Endothelial cell of umbilical vein (primary cell): ENCODE measurements at regions not wholly inside any gene's neighbourhood (a gene's known extent, or its start where the extent isn't known, plus 50 kb on each side); places are given as distances from the start of the nearest gene placed in this dataset.

Source experiments
- BruUV-seq: library from RNA; stranded (reverse); fragments of 400-500 nt; replicated peaks from 2 replicates; lab custom pipeline; 2021; lab: Mats Ljungman, UMichigan
- CTCF ChIA-PET: fragments of 300-600, 350-600 bp; sonication (Branson Sonifier 250); formaldehyde crosslinking; loops from one replicate; lab custom pipeline; 2021; ENCODE audit warnings: antibody characterized with exemption, inconsistent platforms; lab: Charles Lee
- POLR2A ChIA-PET: fragments of 300-600, 350-600 bp; sonication (Branson Sonifier 250); formaldehyde crosslinking; loops from one replicate; lab custom pipeline; 2021; ENCODE audit warnings: antibody characterized with exemption, inconsistent platforms; lab: Charles Lee
- DNase-seq: peaks from one replicate; pipeline ENCODE4 v3.0.0-alpha.2; 2011; ENCODE audit warnings: low read depth, low spot score
- FAIRE-seq: peaks from 2 replicates; lab custom pipeline; 2011; peaks lifted over from hg19 to GRCh38; lab: Jason Lieb, UNC
- H2AFZ ChIP-seq: 2 replicates; pipeline ENCODE4 v1.6.0; 2012; ENCODE audit warnings: low read depth, low read length, control low read depth, inconsistent platforms
- H3K27ac ChIP-seq: 2 replicates; pipeline ENCODE4 v1.5.1; 2011; ENCODE audit warnings: low read depth, mild to moderate bottlenecking, control low read depth, low read length, moderate library complexity; ENCODE audit not compliant: insufficient read depth
- H3K27me3 ChIP-seq, 2 experiments: 2 replicates each; pipeline versions ENCODE4 v1.6.0 to v1.6.1; 2011; ENCODE audit warnings: low read length in 2 of 2, mixed read lengths in 1 of 2; ENCODE audit not compliant: control insufficient read depth in 2 of 2, insufficient read depth in 2 of 2
- H3K36me3 ChIP-seq, 2 experiments: 2 replicates in 1 of 2; 3 replicates in 1 of 2; pipeline ENCODE4 v1.5.1; 2011; ENCODE audit warnings: low read length in 2 of 2, mild to moderate bottlenecking in 1 of 2, moderate library complexity in 1 of 2; ENCODE audit not compliant: control insufficient read depth in 2 of 2, insufficient read depth in 2 of 2; ENCODE audit errors: extremely low read depth in 1 of 2
- H3K4me1 ChIP-seq: 3 replicates; pipeline ENCODE4 v1.5.1; 2011; ENCODE audit warnings: mild to moderate bottlenecking, low read length; ENCODE audit not compliant: control insufficient read depth, insufficient read depth; ENCODE audit errors: extremely low read depth
- H3K4me2 ChIP-seq: 2 replicates; pipeline ENCODE4 v1.6.1; 2011; ENCODE audit warnings: low read length, control low read depth, mixed read lengths; ENCODE audit not compliant: insufficient read depth
- H3K4me3 ChIP-seq, 3 experiments: fragments of 200-600 bp in 1 of 3; sonication (generic), shearing (Covaris generic) in 1 of 3; replicated peaks in 1 of 3; 2 replicates each; pipeline ENCODE4 v1.5.1; 2011 to 2016; ENCODE audit warnings: control low read depth in 3 of 3, low read length in 3 of 3, mild to moderate bottlenecking in 2 of 3, inconsistent platforms in 1 of 3, low read depth in 1 of 3, moderate library complexity in 1 of 3; ENCODE audit not compliant: insufficient read depth in 1 of 3
- H3K79me2 ChIP-seq: 2 replicates; pipeline ENCODE4 v1.6.0; 2012; ENCODE audit warnings: low read length, inconsistent platforms; ENCODE audit not compliant: control insufficient read depth, insufficient read depth
- H3K9ac ChIP-seq: replicated peaks from 2 replicates; pipeline ENCODE3; 2011; ENCODE audit warnings: low read length, control low read depth; ENCODE audit not compliant: insufficient read depth; ENCODE audit errors: extremely low read depth
- H3K9me1 ChIP-seq: replicated peaks from 3 replicates; pipeline ENCODE4 v1.6.0; 2011; ENCODE audit warnings: mild to moderate bottlenecking, low read length; ENCODE audit not compliant: control insufficient read depth, insufficient read depth; ENCODE audit errors: extremely low read depth
- H3K9me3 ChIP-seq: replicated peaks from 2 replicates; pipeline ENCODE4 v1.5.1; 2012; ENCODE audit warnings: low read length, inconsistent platforms; ENCODE audit not compliant: control insufficient read depth, insufficient read depth
- H4K20me1 ChIP-seq: replicated peaks from 2 replicates; pipeline ENCODE3; 2011; ENCODE audit warnings: mild to moderate bottlenecking, low read length; ENCODE audit not compliant: control insufficient read depth, insufficient read depth; ENCODE audit errors: extremely low read depth
- EZH2 ChIP-seq: IDR thresholded peaks from 2 replicates; pipeline ENCODE4 v1.6.1; 2012; ENCODE audit warnings: borderline replicate concordance, low read depth, mild to moderate bottlenecking, moderate library complexity, low read length, inconsistent platforms; ENCODE audit not compliant: severe bottlenecking
- FOS ChIP-seq: IDR thresholded peaks from 2 replicates; pipeline ENCODE4 v1.6.1; 2011; ENCODE audit warnings: mild to moderate bottlenecking, low read length, moderate library complexity, borderline replicate concordance; ENCODE audit not compliant: insufficient read depth
- GATA2 ChIP-seq: IDR thresholded peaks from 2 replicates; pipeline ENCODE4 v1.7.0; 2011; ENCODE audit warnings: low read depth, mild to moderate bottlenecking, moderate library complexity, mixed read lengths, low read length; ENCODE audit not compliant: insufficient read length, insufficient read depth
- JUN ChIP-seq: IDR thresholded peaks from 2 replicates; pipeline ENCODE4 v1.6.1; 2011; ENCODE audit warnings: borderline replicate concordance, low read depth; ENCODE audit not compliant: insufficient read length, insufficient read depth
- MYC ChIP-seq: IDR thresholded peaks from one replicate; pipeline ENCODE4 v1.6.1; 2011; ENCODE audit warnings: mild to moderate bottlenecking, low read depth, low read length
- POLR2A ChIP-seq: IDR thresholded peaks from 2 replicates; pipeline ENCODE4 v1.6.1; 2012; ENCODE audit warnings: low read depth, mild to moderate bottlenecking, control low read depth, low read length
- POLR2AphosphoS5 ChIP-seq: IDR thresholded peaks from 2 replicates; pipeline ENCODE4 v1.6.1; 2012; ENCODE audit warnings: low read depth, mild to moderate bottlenecking, control low read depth, low read length, moderate library complexity; ENCODE audit not compliant: insufficient read depth
- dilution Hi-C: fragments of 300-500 bp; cut with MboI; formaldehyde crosslinking; loops from one replicate; pipeline ENCODE4 v1.15.0; 2019; ENCODE audit warnings: low sequenced_read_pairs; ENCODE audit not compliant: extremely low pct_ligation_motif_present
- intact Hi-C: fragments of 100-400 bp; cut with micrococcal nuclease; formaldehyde crosslinking; loops from one replicate; pipeline ENCODE4 v1.10.0; 2022
- TF ChIP-seq, protein P1 (sequence below): IDR thresholded peaks from 2 replicates; pipeline ENCODE4 v1.6.1; 2011; ENCODE audit not compliant: insufficient read depth, insufficient read length
- TF ChIP-seq, protein P2 (sequence below), 2 donors: IDR thresholded peaks; 1 replicate in 1 of 2; 2 replicates in 1 of 2; pipeline ENCODE4 v1.5.1; 2011; ENCODE audit warnings: low read length in 2 of 2, mild to moderate bottlenecking in 2 of 2, moderate library complexity in 2 of 2, control low read depth in 1 of 2, inconsistent platforms in 1 of 2, low read depth in 1 of 2; ENCODE audit not compliant: insufficient read depth in 1 of 2; ENCODE audit errors: extremely low read depth in 1 of 2

DNA sequence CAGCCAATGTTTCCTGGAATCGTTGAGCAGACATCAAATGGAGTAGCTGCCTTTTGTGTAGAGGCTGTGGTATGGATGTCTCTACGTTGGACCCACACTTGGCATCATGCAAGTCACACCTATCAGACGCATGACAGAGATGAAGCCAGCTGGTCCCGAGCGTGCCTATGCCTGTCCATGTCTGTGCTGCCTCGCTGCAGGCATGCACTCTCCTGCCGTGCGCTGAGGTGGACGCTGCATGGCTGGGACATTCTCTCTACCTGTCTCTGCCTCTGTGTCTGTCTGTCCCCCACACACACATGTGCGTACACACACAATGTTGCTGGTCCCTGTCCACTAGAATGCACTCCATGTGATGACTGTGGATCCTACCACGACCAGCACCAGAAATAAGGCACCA is 514.2 kb upstream of the MYT1L start:
- no peaks in the 10 kb centered on the region for H3K36me3 ChIP-seq
- CTCF ChIA-PET = no interaction called here
- H3K4me3 ChIP-seq = no peak overlapping the region
- FAIRE-seq = no peak
- H3K79me2 ChIP-seq = no peaks in the 10 kb centered on the region
- no peak for DNase-seq
- H3K9me3 ChIP-seq = peaks cover 6% of the 10 kb centered on the region
- POLR2A ChIA-PET = no interaction called here
- no peaks in the 10 kb centered on the region for H4K20me1 ChIP-seq
- dilution Hi-C loops = no loop called here
- no peaks in the 10 kb centered on the region for H3K4me1 ChIP-seq
- H3K9ac ChIP-seq = no peak overlapping the region
- TF ChIP-seq JUN = no peak
- TF ChIP-seq EZH2 = no peak
- TF ChIP-seq, protein P1, sequence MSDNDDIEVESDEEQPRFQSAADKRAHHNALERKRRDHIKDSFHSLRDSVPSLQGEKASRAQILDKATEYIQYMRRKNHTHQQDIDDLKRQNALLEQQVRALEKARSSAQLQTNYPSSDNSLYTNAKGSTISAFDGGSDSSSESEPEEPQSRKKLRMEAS = no peak
- no peak for TF ChIP-seq FOS
- no peak for TF ChIP-seq MYC
- TF ChIP-seq POLR2A = no peak
- TF ChIP-seq POLR2AphosphoS5 = no peak
- no peak for TF ChIP-seq GATA2
- TF ChIP-seq, protein P2, sequence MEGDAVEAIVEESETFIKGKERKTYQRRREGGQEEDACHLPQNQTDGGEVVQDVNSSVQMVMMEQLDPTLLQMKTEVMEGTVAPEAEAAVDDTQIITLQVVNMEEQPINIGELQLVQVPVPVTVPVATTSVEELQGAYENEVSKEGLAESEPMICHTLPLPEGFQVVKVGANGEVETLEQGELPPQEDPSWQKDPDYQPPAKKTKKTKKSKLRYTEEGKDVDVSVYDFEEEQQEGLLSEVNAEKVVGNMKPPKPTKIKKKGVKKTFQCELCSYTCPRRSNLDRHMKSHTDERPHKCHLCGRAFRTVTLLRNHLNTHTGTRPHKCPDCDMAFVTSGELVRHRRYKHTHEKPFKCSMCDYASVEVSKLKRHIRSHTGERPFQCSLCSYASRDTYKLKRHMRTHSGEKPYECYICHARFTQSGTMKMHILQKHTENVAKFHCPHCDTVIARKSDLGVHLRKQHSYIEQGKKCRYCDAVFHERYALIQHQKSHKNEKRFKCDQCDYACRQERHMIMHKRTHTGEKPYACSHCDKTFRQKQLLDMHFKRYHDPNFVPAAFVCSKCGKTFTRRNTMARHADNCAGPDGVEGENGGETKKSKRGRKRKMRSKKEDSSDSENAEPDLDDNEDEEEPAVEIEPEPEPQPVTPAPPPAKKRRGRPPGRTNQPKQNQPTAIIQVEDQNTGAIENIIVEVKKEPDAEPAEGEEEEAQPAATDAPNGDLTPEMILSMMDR (IDR thresholded peaks at IDR 0.05; ENCODE audit: extremely low read depth in 1 of 2, insufficient read depth in 1 of 2, low read depth in 1 of 2, low read length in 2 of 2) = no peak
- H3K9me1 ChIP-seq = no peaks in the 10 kb centered on the region
- no peaks in the 10 kb centered on the region for H3K27me3 ChIP-seq
- no TSS peak for BruUV-seq
- no peak overlapping the region for H3K4me2 ChIP-seq
- intact Hi-C loops = no loop called here
- H2AFZ ChIP-seq = no peak overlapping the region
- H3K27ac ChIP-seq = no peak overlapping the region
